Pancreas (tissue), 10 donors: ENCODE measurements at regions not wholly inside any gene's neighbourhood (a gene's known extent, or its start where the extent isn't known, plus 50 kb on each side); places are given as distances from the start of the nearest gene placed in this dataset.

Source experiments
- ATAC-seq, 4 donors: fragments of 200-7000 bp; cut with Tn5 transposase; one replicate each; pipeline versions ENCODE4 v1.8.0 to v1.9.1; 2020; ENCODE audit warnings: mild to moderate bottlenecking in 4 of 4, moderate library complexity in 4 of 4
- DNase-seq, 6 donors: peaks; one replicate each; pipeline ENCODE4 v3.0.0-alpha.2; 2020
- FAIRE-seq: peaks from 2 replicates; lab custom pipeline; 2012; peaks lifted over from hg19 to GRCh38; lab: Jason Lieb, UNC
- H3K27ac ChIP-seq, 4 donors: fragments of 200-600 bp; sonication (generic); 1 replicate in 3 of 4; 2 replicates in 1 of 4; pipeline versions ENCODE4 v1.5.0 to v1.8.0; 2020
- H3K27me3 ChIP-seq, 4 donors: fragments of 200-600 bp; one replicate each; pipeline ENCODE4 v1.8.0; 2021
- H3K36me3 ChIP-seq, 3 donors: fragments of 200-600 bp; sonication (generic) in 1 of 3; one replicate each; pipeline versions ENCODE4 v1.5.0 to v1.8.0; 2020 to 2021
- H3K4me1 ChIP-seq, 3 donors: fragments of 200-600 bp; one replicate each; pipeline ENCODE4 v1.8.0; 2021
- H3K4me3 ChIP-seq, 4 donors: fragments of 200-600 bp; sonication (generic) in 2 of 4; one replicate each; pipeline versions ENCODE4 v1.5.0 to v1.8.0; 2020 to 2021
- H3K9me3 ChIP-seq, 4 donors: fragments of 200-600 bp; one replicate each; pipeline ENCODE4 v1.8.0; 2021
- WGBS, 2 donors: extraction: QIAGEN DNeasy Blood & Tissue Kit; methylation state at CpG; one replicate each; pipeline ENCODE4 v1.1.7; 2013; 5-methylcytosine and 5-hydroxymethylcytosine counted together
- intact Hi-C, 3 donors: fragments of 100-400 bp; cut with DNase I; formaldehyde crosslinking; loops; one replicate each; pipeline versions ENCODE4 v1.11.1 to v1.14.2; 2022
- TF ChIP-seq, protein P1 (sequence below), 4 donors: fragments of 200-600 bp; sonication (generic) in 3 of 4; IDR thresholded peaks; one replicate each; pipeline versions ENCODE4 v1.5.0 to v1.8.0; 2021; ENCODE audit warnings: antibody characterized with exemption in 4 of 4
- donor health status: healthy with polysubstance abuse.
- donor health status: DM: no; HTN: no; CAD: no; lungs with moderate emphysema.
- donor health status: DM: no; HTN: no; CAD: no.
- donor health status: control.
- donor health status: control.
- donor health status: Bipolar disorder and iron deficiency.
- donor health status: DM: yes; HTN: yes; CAD: no.
- donor health status: DM: no; HTN: no; CAD: no.
- donor health status: DM: no; HTN: no; CAD: no.
- donor health status: DM: yes; HTN: yes; CAD: no.

DNA sequence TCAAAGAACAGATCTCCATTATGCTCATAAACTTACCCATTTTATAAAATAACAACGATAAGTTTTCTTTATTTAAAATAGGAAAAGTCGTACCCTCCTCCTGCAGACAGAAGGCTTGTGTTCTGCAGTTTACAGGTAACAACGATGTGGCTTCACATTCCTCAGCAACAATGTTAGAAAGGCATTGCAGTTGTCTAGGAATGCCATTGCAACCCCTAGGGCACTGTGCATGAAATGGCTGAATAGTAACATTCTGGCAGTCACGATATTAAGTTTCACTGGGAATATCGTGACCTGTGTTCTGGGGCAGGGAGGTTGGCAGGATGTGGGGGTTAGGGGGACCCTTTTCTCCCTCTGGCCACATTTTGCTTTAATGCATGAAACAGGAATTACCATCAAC is 331.9 kb downstream of the DEPDC1B start:
- Histone ChIP-seq H3K36me3 (no peaks in the 10 kb centered on the region), H3K27me3 (no peaks in the 10 kb centered on the region), H3K4me3 (no peak overlapping the region), H3K4me1 (peaks cover 0 to 14% (median 8%) of the 10 kb centered on the region in 3 donors), H3K27ac (no peak overlapping the region), H3K9me3 (no peaks in the 10 kb centered on the region)
- FAIRE-seq = no peak
- intact Hi-C loops = no loop called here
- TF ChIP-seq, protein P1, sequence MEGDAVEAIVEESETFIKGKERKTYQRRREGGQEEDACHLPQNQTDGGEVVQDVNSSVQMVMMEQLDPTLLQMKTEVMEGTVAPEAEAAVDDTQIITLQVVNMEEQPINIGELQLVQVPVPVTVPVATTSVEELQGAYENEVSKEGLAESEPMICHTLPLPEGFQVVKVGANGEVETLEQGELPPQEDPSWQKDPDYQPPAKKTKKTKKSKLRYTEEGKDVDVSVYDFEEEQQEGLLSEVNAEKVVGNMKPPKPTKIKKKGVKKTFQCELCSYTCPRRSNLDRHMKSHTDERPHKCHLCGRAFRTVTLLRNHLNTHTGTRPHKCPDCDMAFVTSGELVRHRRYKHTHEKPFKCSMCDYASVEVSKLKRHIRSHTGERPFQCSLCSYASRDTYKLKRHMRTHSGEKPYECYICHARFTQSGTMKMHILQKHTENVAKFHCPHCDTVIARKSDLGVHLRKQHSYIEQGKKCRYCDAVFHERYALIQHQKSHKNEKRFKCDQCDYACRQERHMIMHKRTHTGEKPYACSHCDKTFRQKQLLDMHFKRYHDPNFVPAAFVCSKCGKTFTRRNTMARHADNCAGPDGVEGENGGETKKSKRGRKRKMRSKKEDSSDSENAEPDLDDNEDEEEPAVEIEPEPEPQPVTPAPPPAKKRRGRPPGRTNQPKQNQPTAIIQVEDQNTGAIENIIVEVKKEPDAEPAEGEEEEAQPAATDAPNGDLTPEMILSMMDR (IDR thresholded peaks at IDR 0.05) = no peak
- WGBS, 2 donors = 87 to 89% methylated on average over 5 of the region's 5 CpGs
- ATAC-seq = no peak
- DNase-seq = no peak

DNA sequence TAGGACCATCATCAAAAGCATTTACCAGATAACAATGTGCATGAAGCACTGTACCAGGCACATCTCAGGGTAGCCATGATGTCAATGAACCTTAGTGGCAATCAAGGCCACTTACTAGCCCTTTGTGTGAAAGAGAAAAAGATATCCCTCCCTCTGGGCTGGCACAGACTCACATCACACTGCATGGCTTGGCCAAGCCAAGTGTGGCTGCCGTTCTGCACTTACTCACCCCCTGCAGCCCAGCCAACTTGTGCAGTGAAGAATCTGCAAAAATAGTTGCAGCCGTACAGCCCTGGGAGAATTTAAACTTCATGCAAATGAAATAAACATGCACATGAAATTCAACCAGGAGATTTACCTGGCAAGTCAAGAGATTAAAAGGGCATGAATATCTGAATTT is 333.5 kb downstream of the DEPDC1B start:
- no peak overlapping the region for H3K4me3 ChIP-seq
- peaks cover 0 to 8% (median 6%) of the 10 kb centered on the region in 3 donors for H3K4me1 ChIP-seq
- H3K27me3 ChIP-seq = no peaks in the 10 kb centered on the region
- DNase-seq (peak in 1 of 6 donors; percentile 24), ATAC-seq (peak in 3 of 4 donors; percentile 25 to 58 (median 30)), FAIRE-seq (no peak)
- H3K36me3 ChIP-seq = no peaks in the 10 kb centered on the region
- intact Hi-C loops = no loop called here
- WGBS, 2 donors = 18 to 47% methylated on average over 2 of the region's 2 CpGs
- H3K27ac ChIP-seq = no peak overlapping the region
- TF ChIP-seq, protein P1 (IDR thresholded peaks at IDR 0.05) = no peak
- no peaks in the 10 kb centered on the region for H3K9me3 ChIP-seq

DNA sequence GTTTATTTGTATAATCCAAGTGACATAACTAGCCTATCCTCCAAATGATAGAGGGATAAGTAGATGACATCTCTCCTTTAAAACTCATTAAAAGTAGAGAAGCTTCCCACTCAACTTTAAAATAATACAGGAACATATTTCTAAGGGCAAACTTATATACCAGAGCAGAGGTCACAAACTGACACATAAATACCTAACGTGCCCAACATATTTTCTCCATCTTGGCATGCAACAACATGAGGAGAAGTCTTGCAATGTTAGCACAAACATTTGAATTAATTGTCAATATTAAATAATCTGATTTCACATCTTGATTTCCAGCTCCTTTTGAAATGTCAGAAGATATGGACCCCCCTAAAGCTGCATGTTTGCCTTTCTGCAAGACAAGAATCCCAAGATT is 335.0 kb downstream of the DEPDC1B start:
- no peak overlapping the region for H3K4me3 ChIP-seq
- DNase-seq = no peak
- no peak overlapping the region for H3K27ac ChIP-seq
- intact Hi-C loops = no loop called here
- WGBS, 2 donors = 66 to 76% methylated on average over 1 of the region's 1 CpG
- no peaks in the 10 kb centered on the region for H3K9me3 ChIP-seq
- H3K4me1 ChIP-seq = peaks cover 0 to 8% (median 6%) of the 10 kb centered on the region in 3 donors
- no peaks in the 10 kb centered on the region for H3K36me3 ChIP-seq
- FAIRE-seq = no peak
- no peaks in the 10 kb centered on the region for H3K27me3 ChIP-seq
- TF ChIP-seq, protein P1 (IDR thresholded peaks at IDR 0.05) = no peak
- no peak for ATAC-seq

DNA sequence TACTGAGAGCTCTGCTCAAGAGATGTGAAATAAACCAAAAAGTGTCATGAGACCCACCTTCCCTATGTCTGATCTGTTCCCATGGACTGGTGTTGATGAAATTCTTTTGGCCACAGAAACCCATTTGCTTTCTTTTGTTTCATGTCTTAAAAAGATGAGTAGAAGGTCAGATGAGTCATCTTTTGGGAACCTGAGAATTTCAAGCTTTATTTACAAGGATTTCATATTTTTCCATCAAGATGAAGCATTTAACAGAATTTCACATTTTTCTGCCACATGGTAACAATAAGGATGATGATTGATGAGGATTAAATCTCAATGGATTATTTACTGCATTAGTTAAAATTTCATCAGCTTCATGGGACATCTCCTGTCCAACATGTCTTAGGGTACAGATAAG is 337.8 kb downstream of the DEPDC1B start:
- intact Hi-C loops = no loop called here
- Histone ChIP-seq H3K4me1 (peaks cover 0 to 8% (median 6%) of the 10 kb centered on the region in 3 donors), H3K36me3 (no peaks in the 10 kb centered on the region), H3K4me3 (no peak overlapping the region), H3K27ac (no peak overlapping the region), H3K27me3 (no peaks in the 10 kb centered on the region), H3K9me3 (no peaks in the 10 kb centered on the region)
- FAIRE-seq (no peak), ATAC-seq (no peak), DNase-seq (no peak)
- TF ChIP-seq, protein P1 (IDR thresholded peaks at IDR 0.05) = no peak

DNA sequence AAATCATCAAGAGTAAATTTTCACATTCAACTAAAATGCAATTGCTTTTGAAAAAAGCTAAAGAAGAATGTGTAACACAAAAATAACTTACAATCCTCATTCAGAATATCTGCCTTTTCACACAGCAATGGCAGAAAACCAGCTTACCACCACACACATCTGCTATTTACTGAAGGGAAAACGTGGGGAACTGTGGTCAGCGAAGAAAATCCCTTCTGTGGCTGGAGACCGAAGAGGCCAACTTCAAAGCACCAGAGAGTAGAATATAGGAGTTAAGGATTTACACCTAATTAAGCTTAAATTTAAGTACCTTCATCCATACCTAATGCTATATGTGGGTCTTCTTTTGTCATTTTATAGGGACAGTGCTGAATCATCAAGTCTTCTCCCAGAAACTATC is 339.6 kb downstream of the DEPDC1B start:
- ATAC-seq (no peak), FAIRE-seq (no peak), DNase-seq (no peak)
- TF ChIP-seq, protein P1 (IDR thresholded peaks at IDR 0.05) = no peak
- no peaks in the 10 kb centered on the region for H3K36me3 ChIP-seq
- 83 to 85% methylated on average over 3 of the region's 3 CpGs for WGBS, 2 donors
- peaks cover 0 to 10% (median 8%) of the 10 kb centered on the region in 3 donors for H3K4me1 ChIP-seq
- intact Hi-C loops = no loop called here
- no peak overlapping the region for H3K27ac ChIP-seq
- H3K27me3 ChIP-seq = no peaks in the 10 kb centered on the region
- no peak overlapping the region for H3K4me3 ChIP-seq
- no peaks in the 10 kb centered on the region for H3K9me3 ChIP-seq
